ENCODE measurements at regions not wholly inside any gene's neighbourhood (a gene's known extent, or its start where the extent isn't known, plus 50 kb on each side); places are given as distances from the start of the nearest gene placed in this dataset.
A peak's percentile ranks its signal among the peaks of the same experiment; 100 is the strongest.
"Not testable (repeated sequence)": the region's sequence is repeated elsewhere in the genome, so short reads cannot be mapped to it uniquely, and the experiment has no call there.

DNA sequence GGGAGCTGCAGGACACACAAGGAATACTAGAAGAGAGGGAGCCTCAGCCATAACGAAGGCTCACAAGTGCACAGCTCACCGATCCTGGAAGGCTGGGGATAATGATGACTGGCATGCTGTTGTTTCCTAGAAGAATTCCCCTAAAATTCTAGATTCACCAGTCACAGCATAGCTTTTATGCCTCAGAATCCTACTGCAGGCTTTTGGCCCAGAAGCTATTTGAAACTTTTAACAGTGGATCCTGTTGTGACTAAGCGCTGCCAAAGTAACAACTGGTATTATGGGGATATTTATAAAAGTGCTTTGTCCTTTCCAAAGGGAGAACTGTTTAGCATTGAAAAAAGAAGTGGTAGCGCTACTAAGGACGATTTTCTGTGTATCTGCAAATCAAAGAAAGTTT lies 214.1 kb upstream of the PELI2 start:
- no peak for TF ChIP-seq Cebpa-rat (IDR thresholded peaks at IDR 0.05)
- no peaks in the 10 kb centered on the region for H3K27me3 ChIP-seq
- H3K4me3 ChIP-seq: no peak overlapping the region
- no peak overlapping the region for H3K27ac ChIP-seq
- H3K36me3 ChIP-seq: no peaks in the 10 kb centered on the region
- H4K20me1 ChIP-seq: no peaks in the 10 kb centered on the region
- H3K9ac ChIP-seq: no peak overlapping the region
- H3K9me3 ChIP-seq (replicated peaks in 1 of 11): peaks cover 0 to 6% (median 0%) of the 10 kb centered on the region in 11 experiments; a peak in 1 of 22 replicates
- H3K4me1 ChIP-seq: no peaks in the 10 kb centered on the region
- no peak overlapping the region for H3K4me2 ChIP-seq

DNA sequence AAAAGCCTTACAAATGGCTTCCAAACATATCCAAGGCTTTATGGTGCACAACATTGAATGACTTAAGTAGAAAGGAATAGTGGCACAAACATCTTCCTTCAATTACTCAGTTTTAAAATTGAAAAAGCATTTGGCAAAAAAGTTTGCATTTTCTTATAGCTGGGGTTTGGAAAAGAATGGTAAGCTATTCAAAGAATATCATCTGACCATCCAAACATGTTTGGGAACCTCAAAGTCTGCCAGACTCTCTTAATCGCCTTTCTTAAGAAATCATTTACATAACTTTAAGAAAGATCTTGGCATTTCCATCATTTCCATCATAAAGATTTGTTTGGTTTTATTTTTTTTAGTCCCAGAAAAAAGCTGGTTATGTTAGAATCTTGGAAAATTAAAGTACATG lies 210.1 kb upstream of the PELI2 start:
- Histone ChIP-seq H3K36me3 (no peaks in the 10 kb centered on the region), H3K9ac (no peak overlapping the region), H3K4me1 (peaks cover 0 to 25% (median 17%) of the 10 kb centered on the region in 10 experiments; a peak in 15 of 20 replicates), H3K27me3 (no peaks in the 10 kb centered on the region), H3K4me3 (no peak overlapping the region), H3K27ac (no peak overlapping the region), H3K4me2 (no peak overlapping the region), H4K20me1 (no peaks in the 10 kb centered on the region), H3K9me3 (replicated peaks in 1 of 11) (peaks cover 0 to 6% (median 0%) of the 10 kb centered on the region in 11 experiments; a peak in 1 of 22 replicates)
- no peak for TF ChIP-seq Cebpa-rat (IDR thresholded peaks at IDR 0.05)

DNA sequence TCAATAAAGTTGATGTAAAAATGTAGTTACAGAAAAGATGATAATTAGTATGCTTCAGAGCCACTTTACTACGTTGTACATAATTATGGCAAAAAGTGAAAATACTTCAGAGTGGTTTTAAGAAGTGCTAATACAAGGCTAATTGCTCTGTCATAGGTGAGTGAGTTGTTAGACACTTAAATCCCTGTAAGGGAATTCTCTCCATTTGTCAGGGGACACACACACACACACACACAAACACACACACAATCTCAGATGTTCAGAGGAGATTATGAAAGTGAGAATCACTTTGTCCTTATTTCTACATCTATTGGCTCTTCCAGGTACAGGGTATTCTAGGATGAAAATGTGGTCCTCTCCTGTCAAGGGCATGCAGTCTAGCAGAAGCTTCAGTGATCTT lies 208.3 kb upstream of the PELI2 start:
- Histone ChIP-seq H3K9ac (no peak overlapping the region), H3K9me3 (replicated peaks in 1 of 11) (peaks cover 0 to 6% (median 0%) of the 10 kb centered on the region in 11 experiments; a peak in 1 of 22 replicates), H3K4me2 (no peak overlapping the region), H4K20me1 (no peaks in the 10 kb centered on the region), H3K27ac (no peak overlapping the region), H3K4me3 (no peak overlapping the region), H3K4me1 (peaks cover 0 to 25% (median 17%) of the 10 kb centered on the region in 10 experiments; a peak in 15 of 20 replicates), H3K27me3 (no peaks in the 10 kb centered on the region), H3K36me3 (no peaks in the 10 kb centered on the region)
- TF ChIP-seq Cebpa-rat (IDR thresholded peaks at IDR 0.05): no peak

DNA sequence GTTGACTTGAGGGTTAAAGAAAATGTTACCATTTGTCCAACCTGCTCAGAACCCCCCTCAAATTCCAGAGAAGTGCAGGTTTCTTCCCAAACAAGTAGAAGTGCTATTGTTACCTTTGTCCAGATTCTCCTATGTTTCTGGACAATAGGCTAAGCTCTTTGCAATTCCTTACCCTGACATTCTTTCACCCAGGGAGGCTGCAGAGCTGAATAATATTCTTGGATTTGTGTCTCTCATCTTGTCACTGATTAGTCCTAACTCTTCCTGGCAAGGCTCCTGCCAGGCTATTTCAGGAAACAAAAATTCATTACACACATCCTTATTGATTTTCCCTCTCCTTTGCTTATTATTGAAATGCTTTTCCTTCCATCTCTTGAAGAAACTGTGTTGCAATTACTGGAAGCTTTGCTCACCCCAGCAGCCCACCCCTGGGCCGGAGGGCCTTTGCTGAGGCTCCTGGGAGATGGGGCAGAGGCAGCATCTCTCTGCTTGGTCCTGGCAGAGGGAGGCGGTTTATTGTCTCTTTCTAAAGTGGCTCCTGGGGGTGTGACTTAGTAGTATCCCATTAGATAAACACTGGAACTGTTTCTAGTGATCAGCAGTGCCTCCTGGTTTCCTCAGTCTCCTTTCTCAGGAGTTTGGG lies 207.5 kb upstream of the PELI2 start:
- Histone ChIP-seq H3K4me2 (peak overlapping the region in 7 of 11 experiments; percentile 39 to 70 (median 56); a peak in 13 of 22 replicates), H3K9me3 (replicated peaks in 1 of 11) (peaks cover 0 to 6% (median 0%) of the 10 kb centered on the region in 11 experiments; a peak in 1 of 22 replicates), H3K9ac (no peak overlapping the region), H3K27me3 (no peaks in the 10 kb centered on the region), H3K27ac (no peak overlapping the region), H3K36me3 (no peaks in the 10 kb centered on the region), H3K4me1 (peaks cover 0 to 25% (median 17%) of the 10 kb centered on the region in 10 experiments; a peak in 15 of 20 replicates), H3K4me3 (no peak overlapping the region), H4K20me1 (no peaks in the 10 kb centered on the region)
- no peak for TF ChIP-seq Cebpa-rat (IDR thresholded peaks at IDR 0.05)

DNA sequence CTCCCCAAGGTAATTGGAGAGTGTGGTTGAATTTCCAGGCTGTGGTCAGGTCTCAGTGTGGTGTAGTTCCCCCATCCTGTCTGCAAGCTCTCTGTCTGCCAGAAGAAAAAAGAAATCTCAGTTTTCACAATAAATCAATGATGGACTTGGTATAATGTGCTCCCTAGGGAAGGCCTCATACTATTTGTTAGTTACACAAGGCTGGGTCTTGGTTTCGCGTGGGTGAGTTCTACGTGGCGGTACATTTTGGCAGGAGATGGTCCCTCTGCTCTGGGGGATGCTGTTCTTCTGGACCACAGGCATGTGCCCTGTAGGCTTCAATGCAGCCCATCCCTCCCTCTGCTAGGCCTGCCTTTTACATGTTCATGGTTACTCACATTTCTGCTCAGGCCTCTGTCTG lies 206.4 kb upstream of the PELI2 start:
- H3K4me3 ChIP-seq: no peak overlapping the region
- peaks cover 0 to 5% (median 0%) of the 10 kb centered on the region in 11 experiments; a peak in 6 of 22 replicates for H3K9me3 ChIP-seq (replicated peaks in 1 of 11)
- no peaks in the 10 kb centered on the region for H3K36me3 ChIP-seq
- peaks cover 0 to 25% (median 17%) of the 10 kb centered on the region in 10 experiments; a peak in 15 of 20 replicates for H3K4me1 ChIP-seq
- H3K27ac ChIP-seq: no peak overlapping the region
- H3K4me2 ChIP-seq: peak overlapping the region in 8 of 11 experiments; percentile 39 to 70 (median 56); a peak in 16 of 22 replicates
- H4K20me1 ChIP-seq: no peaks in the 10 kb centered on the region
- H3K27me3 ChIP-seq: no peaks in the 10 kb centered on the region
- H3K9ac ChIP-seq: no peak overlapping the region
- TF ChIP-seq Cebpa-rat (IDR thresholded peaks at IDR 0.05): no peak

DNA sequence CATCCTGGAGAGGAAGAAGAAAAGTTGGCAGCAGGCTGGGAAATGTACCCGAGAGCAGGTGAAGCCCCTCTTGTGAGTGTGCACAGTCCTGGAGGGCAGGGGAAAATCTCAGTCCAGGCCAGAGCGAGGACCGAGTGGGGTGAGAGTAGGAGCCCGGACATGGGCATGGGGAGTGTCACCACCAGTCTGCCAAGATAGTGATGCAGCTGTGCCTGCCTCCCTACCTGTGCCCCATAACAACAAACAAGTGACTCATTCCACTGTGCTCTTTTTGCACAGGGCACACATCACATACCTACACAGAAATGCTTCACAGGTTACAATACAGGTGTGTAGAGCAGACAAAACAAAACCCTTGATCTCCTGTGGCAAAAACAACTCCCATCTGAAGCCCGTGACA lies 205.9 kb upstream of the PELI2 start:
- no peaks in the 10 kb centered on the region for H3K36me3 ChIP-seq
- H3K27ac ChIP-seq: no peak overlapping the region
- H3K4me2 ChIP-seq: peak overlapping the region in 8 of 11 experiments; percentile 39 to 70 (median 56); a peak in 16 of 22 replicates
- no peaks in the 10 kb centered on the region for H3K27me3 ChIP-seq
- peaks cover 0 to 8% (median 3%) of the 10 kb centered on the region in 11 experiments; a peak in 5 of 22 replicates for H3K9me3 ChIP-seq (replicated peaks in 1 of 11)
- no peak for TF ChIP-seq Cebpa-rat (IDR thresholded peaks at IDR 0.05)
- no peak overlapping the region for H3K4me3 ChIP-seq
- H4K20me1 ChIP-seq: no peaks in the 10 kb centered on the region
- H3K4me1 ChIP-seq: peaks cover 0 to 25% (median 17%) of the 10 kb centered on the region in 10 experiments; a peak in 15 of 20 replicates
- no peak overlapping the region for H3K9ac ChIP-seq

DNA sequence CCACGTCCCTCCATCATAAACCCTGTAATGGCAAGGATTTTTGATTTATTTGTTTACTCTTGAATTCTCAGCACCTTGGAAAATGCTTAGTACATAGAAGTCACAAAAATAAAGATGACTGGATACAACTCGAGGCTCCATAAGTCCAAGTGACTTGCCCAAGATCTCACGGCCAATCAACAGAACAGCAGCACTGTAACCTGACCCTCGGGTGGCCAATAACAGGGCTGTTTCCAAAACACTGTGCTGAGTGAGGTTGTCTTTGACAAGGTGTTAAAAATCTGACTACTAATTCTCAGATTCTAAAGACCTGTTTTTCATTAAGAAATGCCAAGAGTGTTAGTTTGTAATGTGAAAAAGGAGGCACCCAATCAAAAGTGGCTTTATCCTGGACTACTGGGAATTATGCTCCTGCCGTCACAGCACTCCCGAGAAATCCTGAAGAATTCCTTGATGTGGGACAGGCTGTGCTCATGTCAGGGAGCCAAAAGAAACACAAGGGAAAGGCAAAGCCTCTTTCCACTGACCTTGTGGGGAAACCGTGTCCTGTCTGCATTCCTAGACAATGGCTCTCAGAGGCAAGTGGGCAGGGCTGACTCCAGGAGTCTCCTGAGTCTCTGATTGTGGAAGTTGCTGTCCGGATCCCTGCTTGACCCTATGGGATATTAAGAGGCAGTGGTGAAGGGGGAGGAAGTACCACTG lies 204.7 kb upstream of the PELI2 start:
- H3K9ac ChIP-seq: no peak overlapping the region
- H3K36me3 ChIP-seq: no peaks in the 10 kb centered on the region
- H4K20me1 ChIP-seq: no peaks in the 10 kb centered on the region
- H3K9me3 ChIP-seq (replicated peaks in 1 of 11): peaks cover 0 to 8% (median 3%) of the 10 kb centered on the region in 11 experiments; a peak in 5 of 22 replicates
- no peak overlapping the region for H3K4me2 ChIP-seq
- no peak for TF ChIP-seq Cebpa-rat (IDR thresholded peaks at IDR 0.05)
- H3K27ac ChIP-seq: no peak overlapping the region
- no peak overlapping the region for H3K4me3 ChIP-seq
- H3K4me1 ChIP-seq: peaks cover 0 to 25% (median 17%) of the 10 kb centered on the region in 10 experiments; a peak in 15 of 20 replicates
- no peaks in the 10 kb centered on the region for H3K27me3 ChIP-seq

DNA sequence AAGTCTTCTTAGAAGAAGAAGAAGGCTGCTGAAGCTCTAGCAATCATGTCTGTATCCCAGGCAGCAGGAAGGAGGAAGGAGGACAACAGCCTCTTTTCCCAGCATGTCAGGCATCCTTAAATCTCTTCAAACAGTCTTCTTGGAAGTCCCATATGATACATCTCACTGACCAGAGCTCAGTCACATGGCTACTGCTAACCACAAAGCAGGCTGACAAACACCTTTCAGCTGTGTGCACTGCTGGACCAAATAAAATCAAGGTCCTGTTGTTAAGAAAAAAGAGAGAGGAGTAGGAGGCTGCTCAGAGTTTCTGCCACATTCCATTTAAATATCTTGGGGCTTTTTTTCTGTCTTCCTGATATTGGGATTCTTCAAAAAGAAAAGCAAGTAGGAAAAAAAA lies 203.4 kb upstream of the PELI2 start:
- no peak overlapping the region for H3K4me3 ChIP-seq
- no peak for TF ChIP-seq Cebpa-rat (IDR thresholded peaks at IDR 0.05)
- H3K27ac ChIP-seq: no peak overlapping the region
- peaks cover 0 to 25% (median 17%) of the 10 kb centered on the region in 10 experiments; a peak in 15 of 20 replicates for H3K4me1 ChIP-seq
- no peaks in the 10 kb centered on the region for H3K27me3 ChIP-seq
- H3K9ac ChIP-seq: no peak overlapping the region
- H3K4me2 ChIP-seq: no peak overlapping the region
- no peaks in the 10 kb centered on the region for H4K20me1 ChIP-seq
- peaks cover 0 to 8% (median 3%) of the 10 kb centered on the region in 11 experiments; a peak in 10 of 22 replicates for H3K9me3 ChIP-seq (replicated peaks in 1 of 11)
- no peaks in the 10 kb centered on the region for H3K36me3 ChIP-seq

DNA sequence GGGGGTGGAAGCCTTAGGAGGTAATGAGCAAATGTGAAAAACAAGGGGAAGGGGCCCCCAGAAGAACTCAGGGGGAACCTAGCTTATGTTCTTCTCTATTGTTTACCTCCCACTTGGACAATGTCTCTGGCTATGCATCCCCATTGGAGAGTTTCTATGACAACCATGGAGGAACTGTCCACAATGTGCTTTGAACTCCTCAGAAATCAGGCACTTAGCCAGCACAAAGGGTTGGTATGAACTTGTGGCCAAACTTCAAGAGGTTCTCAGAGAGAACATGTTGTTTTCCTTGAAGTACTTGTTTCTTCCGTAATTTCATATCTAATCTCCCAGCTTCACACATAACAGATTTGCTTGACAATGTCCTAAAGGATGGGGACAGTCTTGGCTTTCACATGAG lies 202.8 kb upstream of the PELI2 start:
- Histone ChIP-seq H3K9ac (no peak overlapping the region), H4K20me1 (no peaks in the 10 kb centered on the region), H3K27me3 (no peaks in the 10 kb centered on the region), H3K4me3 (no peak overlapping the region), H3K9me3 (replicated peaks in 1 of 11) (peaks cover 5 to 15% (median 10%) of the 10 kb centered on the region in 11 experiments; a peak in 16 of 22 replicates), H3K27ac (no peak overlapping the region), H3K4me2 (no peak overlapping the region), H3K36me3 (no peaks in the 10 kb centered on the region), H3K4me1 (peaks cover 0 to 24% (median 17%) of the 10 kb centered on the region in 10 experiments; a peak in 15 of 20 replicates)
- no peak for TF ChIP-seq Cebpa-rat (IDR thresholded peaks at IDR 0.05)

DNA sequence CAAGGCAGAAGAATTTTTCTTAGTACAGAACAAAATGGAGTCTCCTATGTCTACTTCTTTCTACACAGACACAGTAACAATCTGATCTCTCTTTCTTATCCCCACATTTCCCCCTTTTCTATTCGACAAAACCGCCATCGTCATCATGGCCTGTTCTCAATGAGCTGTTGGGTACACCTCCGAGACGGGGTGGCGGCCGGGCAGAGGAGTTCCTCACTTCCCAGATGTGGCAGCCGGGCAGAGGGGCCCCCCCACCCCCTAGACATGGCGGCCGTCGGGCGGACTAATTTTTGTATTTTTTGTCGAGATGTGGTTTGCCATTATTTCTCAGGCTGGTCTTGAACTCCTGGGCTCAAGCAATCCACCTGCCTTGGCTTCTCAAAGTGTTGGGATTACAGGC lies 198.4 kb upstream of the PELI2 start:
- not testable (repeated sequence) for H3K4me2 ChIP-seq, H3K27me3 ChIP-seq, H3K4me3 ChIP-seq, H3K9ac ChIP-seq, H3K27ac ChIP-seq, H4K20me1 ChIP-seq, H3K36me3 ChIP-seq, H3K4me1 ChIP-seq
- peaks cover 5 to 24% (median 18%) of the 10 kb centered on the region in 11 experiments; a peak in 18 of 22 replicates for H3K9me3 ChIP-seq (replicated peaks in 1 of 11)

All from BLaER1 treated with 17β-estradiol and CSF1 and Interleukin-3, amounts not matched to agents 10 nM and 100 nM (cell line).